GM03348 (cell line): ENCODE measurements at regions not wholly inside any gene's neighbourhood (a gene's known extent, or its start where the extent isn't known, plus 50 kb on each side); places are given as distances from the start of the nearest gene placed in this dataset.
"Not testable (repeated sequence)": the region's sequence is repeated elsewhere in the genome, so short reads cannot be mapped to it uniquely, and the experiment has no call there.

ENCODE experiments used
- DNase-seq: peaks from one replicate; pipeline ENCODE4 v3.0.0; 2012; ENCODE audit warnings: low spot score

DNA sequence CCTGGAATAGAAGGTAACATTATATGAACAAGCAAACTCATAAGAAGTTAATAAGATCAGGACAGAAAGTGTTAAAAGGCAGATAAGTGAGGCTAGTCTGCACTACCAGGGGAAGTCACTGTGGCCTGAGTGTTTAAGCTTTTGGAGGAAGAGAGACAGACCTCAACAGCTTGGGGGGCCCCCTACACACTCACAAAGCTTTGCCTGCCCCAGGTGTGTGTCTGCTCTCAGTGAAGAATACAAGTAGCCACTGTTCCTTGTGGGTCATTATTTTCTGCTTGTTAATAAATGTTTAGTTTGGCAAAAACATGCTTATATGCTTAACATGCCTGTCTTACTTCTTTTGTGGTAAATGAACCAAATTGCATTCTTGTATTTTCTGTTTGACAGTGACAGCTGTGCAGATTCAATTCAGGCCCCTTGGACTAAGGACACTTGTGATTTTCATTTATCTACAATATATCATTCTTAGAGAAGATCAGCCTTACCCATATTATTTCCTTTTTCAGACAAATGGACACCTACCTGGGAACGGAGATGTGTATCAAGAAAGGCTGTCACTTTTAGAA, 50.7 kb upstream of the C12orf71 start:
- no peak for DNase-seq

DNA sequence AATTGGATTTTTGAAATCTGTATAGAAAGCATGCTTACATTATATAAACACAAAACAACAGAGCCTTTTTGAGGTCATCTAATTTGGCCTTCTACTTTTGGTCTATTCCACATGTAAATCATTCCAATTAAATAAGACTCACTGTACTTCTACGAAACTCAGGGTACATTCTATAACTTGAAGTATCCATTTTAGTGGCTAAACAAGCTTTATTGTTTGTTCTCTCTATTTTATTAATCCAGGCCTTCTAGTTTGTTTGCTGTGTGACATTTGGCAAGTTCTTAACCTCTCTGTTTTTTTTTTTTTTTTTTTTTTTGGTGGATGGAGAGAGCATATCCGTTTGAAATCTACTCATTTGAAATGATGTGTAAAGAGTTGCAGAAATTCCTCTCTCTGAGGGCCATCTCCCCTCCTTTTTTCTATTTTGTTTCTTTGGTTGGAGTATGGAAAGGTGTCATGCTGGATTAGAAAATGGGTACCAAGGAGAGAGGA, 58.1 kb upstream of the C12orf71 start:
- DNase-seq, result no peak

DNA sequence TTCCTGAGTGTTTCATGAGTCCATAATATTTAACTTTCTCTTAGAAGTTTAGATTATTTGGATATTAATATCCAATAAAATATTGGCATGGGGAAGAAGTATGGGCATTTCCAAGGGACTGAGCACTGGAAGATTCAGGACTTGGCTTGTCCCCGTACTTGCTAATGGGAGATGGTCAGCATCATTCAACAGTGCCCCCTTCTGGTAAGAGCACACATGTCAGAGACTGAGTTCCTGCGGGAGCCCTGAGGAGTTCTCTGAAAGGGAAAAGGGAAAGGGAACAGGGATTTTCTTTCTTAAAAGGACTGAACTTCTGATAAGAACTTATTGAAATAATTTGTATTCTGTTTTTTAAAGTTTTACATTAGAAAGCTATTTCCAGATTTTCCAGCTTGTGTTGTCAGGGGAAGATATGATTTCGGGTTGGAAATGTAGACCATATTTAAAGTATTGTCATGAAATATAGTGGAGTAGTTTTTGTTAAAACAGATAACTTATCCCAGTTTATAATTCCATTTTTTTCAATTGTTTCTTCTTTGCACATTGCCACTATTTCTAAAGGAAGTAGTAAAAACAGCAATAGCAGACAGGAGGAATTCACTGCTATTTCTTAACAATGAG, 59.8 kb upstream of the C12orf71 start:
- peak; percentile 86 for DNase-seq

DNA sequence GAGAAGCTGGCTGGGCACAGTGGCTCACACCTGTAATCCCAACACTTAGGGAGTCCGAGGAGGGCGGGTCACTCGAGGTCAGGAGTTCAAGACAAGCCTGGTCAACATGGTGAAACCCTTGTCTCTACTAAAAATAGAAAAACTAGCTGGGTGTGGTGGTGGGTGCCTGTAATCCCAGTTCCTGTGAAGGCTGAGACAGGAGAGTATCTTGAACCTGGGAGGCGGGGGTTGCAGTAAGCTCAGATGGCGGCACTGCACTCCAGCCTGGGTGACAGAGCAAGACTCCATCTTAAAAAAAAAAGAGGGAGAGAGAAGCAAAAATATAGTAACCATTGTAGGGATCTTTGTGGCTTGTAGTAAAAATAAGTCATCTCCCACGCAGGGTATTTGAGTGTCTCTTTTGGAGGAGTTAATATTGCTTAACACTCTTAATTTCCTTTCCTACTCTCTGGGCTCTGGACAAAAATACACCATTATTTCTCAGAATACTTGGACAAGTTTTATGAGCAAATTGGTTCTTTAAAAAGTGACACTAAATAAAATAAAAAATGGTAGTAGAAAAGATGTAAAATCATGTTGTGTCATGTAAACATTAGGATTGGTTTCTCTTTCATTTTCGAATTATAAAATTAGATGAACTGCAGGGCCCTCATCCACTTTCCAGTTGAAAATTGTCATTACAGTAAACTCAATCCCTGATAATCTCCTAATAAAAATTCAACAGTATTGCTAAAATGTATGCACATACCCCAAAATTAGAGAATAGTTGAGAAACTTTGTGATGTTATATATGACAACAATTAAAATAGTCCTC, 61.1 kb upstream of the C12orf71 start:
- no peak for DNase-seq

DNA sequence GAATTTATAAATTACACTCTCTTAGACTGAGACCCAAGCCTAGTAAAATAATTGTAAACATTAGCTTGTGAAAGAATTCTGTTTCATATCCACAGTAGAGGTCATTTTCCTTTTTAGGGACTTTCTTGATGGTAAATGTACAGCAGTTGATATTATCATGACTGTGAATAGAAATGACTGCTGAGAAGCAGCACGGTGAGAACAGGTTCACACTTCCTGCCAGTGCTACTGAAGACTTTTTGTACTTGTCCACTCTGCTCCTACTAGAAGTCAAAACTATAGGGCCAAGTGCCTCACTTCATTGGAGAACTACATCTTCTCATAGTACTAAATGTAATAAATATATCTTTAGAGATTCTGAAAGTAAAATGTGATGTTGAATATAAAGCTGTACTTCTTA, 63.3 kb upstream of the C12orf71 start:
- DNase-seq, result not testable (repeated sequence)

DNA sequence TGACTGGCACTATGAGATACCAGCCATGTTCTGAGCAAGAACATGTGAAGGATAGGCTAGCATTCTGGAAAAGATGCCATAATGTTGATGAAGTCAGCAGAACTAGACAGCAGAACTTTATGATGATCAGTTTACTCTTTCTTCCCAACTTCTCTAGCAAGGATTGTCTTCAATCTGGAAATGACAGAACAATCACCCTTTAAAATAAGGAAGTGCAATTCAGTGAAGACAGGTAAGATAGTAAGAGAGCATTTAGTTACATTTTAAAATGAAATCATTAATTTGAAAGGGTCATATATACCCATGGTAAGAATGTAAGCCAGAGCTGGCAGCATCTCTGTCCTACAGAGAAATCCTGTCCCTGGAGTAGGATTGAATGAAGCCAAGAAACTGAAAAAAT, 66.0 kb upstream of the C12orf71 start:
- DNase-seq, result no peak

DNA sequence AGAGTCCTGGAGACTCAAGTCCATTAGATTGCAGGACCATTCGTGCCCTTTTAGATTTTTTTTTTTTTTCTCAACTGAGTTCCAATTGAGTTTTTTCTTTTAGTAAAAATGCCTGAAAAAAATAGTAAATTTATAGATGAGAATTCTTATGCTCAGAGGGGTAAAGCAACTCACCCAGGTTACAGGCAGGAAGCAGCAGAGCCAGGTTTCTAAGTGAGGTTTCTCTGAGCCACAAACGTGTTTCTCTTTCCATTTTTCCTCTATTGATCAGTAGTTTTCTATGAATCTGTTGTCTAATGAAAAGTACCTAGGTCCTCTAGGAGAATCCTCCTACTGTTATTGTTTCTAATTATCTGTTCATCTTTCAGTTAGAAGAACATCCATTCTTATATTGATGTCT, 66.4 kb upstream of the C12orf71 start:
- no peak for DNase-seq

DNA sequence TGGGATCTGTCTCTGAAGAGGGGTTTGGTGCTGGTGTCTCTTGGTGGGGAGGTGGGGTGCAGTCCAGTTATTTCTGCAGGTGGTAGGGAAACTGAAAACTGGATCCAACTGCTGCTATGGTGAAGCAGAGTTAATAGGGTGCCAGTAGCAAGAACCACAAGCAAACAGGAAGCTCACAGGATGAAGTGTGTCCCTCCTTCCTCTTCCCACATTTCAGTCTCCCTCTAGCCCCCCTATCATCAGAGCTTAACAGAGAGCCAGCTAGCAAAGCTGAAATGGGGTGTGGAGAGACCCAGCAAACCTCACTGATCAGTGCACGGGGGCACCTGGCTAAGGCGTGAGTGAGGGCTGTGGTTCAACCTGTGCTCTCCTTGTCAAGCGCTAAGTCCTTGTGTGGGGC, 69.1 kb upstream of the C12orf71 start:
- no peak for DNase-seq

DNA sequence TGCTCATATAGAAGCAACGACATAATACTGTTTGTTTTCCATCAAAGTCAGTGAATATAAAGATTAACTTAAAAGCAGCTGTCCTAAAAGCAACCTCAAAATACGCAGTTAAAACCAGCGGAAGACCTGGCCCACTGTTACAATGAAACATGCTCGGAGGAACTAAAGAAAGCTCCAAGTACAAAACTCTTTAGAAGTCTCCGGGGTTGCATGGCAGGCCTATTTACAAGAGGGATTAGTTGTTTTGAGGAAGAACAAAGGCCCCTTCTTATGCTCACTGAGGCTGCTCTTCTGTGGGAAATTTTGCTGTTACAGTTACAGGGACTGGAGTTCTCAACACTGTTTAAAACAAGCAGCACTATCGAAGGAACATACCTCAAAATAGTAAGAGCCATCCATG, 75.9 kb upstream of the C12orf71 start:
- no peak for DNase-seq

DNA sequence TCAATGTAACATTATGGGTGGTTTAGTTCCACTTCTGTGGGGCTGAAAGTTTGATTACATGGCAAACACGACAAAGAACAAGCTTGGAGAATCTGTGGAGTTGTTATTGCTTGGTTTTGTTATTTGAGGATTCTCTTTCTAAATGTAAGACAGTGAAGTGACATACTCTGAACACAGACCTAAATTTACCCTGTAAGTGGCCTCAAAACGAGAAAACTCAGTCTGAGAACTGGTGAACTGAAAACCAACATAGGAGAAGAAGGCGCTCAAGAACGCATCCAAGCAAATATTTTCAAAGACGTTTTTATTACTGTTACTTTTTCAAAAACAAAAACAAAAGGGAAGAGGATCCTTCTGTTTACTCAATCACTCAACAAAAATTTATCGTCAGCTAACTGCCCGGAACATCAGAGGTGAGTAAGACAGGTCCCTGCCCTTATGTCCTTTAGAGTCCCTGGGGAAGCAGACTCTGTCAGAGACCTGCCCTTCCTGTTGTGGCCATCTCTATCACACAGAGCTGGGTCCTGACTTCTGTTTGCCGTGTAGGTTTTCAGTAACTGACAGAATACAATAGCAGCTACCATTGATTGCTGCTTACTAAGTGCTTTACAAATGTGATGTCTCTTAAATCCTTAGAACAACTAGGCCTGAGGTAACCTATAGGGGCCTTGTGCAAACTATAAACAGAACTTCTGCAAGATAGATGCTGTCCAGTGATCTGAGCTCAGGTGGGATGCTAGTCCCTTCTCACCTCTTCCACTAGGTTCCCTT, 79.3 kb upstream of the C12orf71 start:
- DNase-seq, result no peak

DNA sequence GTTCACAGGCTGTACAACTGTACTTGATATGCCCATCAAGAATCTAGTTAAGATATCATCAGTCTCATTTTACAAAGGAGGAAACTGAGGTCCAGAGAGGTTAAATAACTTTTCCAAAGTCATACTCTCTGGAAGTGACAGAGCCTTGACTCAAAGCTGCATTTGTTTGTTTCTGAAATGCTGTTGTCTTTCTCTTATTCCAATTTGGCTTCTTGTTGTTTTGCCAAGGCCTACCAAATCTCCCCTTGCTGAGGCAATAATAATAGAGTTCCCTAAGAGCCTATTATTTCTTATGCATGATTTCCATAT, 79.8 kb upstream of the C12orf71 start:
- no peak for DNase-seq

DNA sequence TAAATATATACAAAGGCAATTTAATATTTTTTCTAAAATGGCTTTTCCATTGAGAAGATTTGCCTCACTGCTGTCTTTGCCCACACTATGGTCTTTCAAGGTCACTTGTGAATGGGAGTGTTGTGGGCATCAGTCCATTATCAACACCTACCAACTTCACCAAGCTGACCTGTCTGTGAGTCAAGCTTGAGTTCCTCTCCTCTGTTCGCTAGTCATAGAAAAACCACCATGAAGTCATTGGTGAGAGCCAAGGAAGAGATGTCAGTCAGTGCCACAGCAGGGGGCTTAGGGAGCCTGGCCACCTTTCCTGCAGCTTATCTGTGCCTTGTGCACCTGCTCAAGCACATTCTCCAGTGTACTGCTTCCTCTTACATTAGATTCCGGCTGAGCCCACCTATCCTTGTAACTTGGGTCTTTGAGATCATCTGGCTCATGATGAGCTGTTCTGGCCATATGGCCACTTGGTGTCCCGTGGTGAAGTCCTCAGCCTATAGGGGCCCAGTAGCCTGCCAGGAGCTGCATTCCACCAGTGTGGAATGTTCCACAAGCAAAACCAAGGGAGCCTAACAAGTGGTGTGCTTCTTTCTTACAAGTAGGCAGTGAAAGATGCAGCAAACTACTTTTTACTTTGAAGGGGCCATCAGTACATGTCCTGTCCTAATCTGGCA, 80.8 kb upstream of the C12orf71 start:
- no peak for DNase-seq

DNA sequence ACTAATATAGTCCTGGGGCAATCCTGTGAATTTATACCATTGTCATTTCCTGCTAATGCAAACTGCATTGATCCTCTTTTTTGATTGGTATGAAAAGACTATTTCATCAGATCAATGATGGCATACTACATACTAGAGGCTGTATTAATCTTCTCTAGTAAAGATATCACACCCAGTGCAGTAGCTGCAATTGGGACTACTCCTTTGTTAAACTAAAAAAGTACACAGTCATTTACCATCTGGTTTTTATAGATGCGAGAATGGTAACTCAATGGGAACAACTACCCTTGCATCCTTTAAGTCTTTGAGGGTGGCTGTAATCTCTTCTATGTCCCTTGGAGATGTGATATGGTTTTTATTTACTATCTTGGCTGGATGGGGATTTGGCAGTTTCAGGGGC, 80.2 kb upstream of the STK38L start:
- no peak for DNase-seq

DNA sequence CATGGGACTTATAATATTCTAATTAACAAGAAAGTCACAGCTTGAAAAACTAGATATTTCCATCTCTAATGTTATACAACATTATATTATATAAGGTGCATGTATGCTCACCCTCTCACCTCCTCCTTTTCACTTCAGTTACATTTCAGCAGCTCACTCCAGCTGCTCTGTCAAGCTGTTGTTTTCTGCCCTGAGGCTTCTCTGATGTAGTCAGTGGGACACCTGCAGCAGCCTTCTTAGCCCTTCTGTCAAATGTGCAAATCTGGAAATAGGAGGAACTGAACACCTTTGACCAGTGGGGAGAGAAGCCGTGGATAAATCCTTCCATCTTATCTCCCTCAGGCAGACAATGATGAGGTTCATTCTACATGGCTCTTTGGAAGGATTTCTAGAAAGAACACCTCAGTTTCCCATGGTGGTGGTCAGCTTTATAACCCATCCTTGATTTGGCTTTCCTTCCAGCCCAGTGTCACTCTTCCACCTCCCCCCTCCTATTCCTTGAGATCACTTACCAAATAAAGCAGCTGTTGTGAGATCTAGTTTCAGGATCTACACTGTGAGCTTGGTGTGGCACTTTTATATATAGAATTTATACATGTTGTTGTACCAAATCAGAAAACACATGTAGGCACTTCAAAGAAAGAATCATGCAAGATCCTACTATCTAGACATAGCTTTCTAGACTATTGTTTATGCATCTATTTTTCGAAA, 79.6 kb upstream of the STK38L start:
- no peak for DNase-seq

DNA sequence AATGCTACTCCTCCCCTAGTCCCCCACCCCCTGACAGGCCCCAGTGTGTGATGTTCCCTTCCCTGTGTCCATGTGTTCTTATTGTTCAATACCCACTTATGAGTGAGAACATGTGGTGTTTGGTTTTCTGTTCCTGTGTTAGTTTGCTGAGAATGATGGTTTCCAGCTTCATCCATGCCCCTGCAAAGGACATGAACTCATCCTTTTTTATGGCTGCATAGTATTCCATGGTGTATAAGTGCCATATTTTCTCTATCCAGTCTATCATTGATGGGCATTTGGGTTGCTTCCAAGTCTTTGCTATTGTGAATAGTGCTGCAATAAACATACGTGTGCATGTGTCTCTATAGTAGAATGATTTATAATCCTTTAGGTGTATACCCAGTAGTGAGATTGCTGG, 78.1 kb upstream of the STK38L start:
- not testable (repeated sequence) for DNase-seq

DNA sequence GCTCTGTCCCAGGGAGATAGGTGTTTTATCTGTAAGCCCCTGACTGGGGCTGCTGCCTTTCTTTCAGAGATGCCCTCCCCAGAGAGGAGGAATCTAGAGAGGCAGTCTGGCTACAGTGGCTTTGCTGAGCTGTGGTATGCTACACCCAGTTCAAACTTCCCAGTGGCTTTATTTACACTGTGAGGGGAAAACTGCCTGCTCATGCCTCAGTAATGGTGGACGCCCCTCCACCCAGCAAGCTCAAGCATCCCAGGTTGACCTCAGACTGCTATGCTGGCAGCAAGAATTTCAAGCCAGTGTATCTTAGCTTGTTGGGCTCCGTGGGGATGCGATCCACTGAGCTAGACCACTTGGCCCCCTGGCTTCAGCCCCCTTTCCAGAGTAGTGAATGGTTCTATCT, 72.6 kb upstream of the STK38L start:
- not testable (repeated sequence) for DNase-seq

DNA sequence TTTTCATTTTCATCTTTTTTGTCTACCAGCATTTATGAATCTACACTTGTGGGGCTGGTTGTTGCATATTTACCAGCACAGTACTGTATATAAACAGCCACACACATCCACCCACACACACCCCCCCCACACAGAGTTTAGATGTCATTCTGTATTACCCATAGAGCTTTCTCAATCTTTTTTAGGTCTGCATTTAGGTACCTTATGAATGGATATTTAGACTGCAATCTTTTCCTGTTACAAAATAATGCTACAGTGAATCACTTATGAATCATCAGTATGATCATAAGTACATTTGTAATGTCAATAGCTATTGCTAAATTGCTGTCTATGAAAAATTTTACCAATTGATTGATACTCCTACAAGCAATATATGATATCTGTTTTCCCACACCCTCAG, 67.3 kb upstream of the STK38L start:
- DNase-seq, result peak; percentile 42

DNA sequence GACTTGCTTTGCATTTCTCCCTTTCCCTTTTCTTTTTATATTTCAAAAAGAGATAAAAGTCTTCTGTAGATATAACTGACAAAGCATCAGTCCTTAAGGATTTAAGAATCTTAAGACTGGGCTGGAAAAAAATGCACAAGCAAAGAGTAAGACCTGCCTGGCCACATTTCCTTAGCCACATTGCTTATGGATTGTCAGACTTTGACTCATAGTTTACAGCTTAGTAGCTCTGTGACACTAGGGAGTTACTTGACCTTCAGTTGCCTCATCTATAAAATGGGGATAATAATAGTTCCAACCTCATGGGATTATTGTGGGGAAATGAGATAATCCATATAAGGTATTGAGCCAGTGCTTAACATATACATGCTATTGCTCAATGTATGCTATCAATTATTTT, 66.4 kb upstream of the STK38L start:
- peak; percentile 29 for DNase-seq

DNA sequence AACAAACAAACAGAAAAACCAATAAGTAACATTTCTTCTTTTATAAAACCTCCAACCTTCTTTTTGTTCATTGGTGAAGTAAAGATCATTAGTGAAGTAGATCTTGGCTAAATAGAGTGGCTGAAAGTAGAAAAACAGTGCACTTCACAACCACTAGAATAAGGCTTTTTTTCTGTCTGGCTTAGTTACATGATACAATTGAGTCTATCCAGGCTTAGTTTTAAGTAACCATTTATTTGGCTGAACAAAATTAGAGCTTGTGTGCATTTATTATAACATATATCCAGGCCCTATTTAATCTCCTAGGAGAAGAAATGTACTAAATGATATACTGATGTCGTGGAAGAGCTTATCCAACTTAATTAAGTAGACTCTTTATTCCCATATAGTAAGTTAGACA, 65.8 kb upstream of the STK38L start:
- no peak for DNase-seq

DNA sequence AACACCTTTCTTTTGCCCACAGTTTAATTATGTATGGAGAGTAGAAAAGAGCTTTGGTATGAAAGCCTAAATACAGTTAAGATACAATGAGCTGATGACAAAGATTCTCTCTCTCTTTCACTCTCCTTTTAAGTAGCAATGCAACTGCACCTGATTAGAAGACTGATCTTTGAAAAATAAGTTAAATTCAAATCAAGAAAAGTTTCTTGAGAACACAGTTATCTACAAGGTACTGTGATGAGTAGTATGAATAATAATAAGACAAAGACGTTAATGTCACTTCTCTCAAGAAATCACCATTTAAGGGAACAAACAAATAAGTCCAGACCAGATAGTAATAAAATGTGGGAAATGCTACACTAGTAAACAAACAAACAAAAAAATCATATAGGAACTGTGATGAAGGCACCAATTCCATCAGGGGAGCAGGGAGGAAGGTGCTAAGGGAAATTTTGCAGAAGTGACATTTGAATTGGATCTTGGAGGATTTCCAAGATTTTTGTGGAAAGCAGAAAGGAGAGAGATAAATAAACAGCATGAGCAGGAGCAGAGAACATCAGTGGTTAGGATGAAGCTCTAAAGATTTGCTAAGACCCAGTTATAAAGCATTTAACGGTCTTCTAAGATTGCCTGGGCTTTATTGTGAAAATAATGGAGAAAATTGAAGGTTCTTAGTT, 65.2 kb upstream of the STK38L start:
- DNase-seq, result no peak
